H4 (cell line): ENCODE measurements at regions not wholly inside any gene's neighbourhood (a gene's known extent, or its start where the extent isn't known, plus 50 kb on each side); places are given as distances from the start of the nearest gene placed in this dataset.

Source experiments
- DNase-seq: peaks from one replicate; pipeline ENCODE4 v3.0.0-alpha.2; 2015; ENCODE audit warnings: low spot score

DNA sequence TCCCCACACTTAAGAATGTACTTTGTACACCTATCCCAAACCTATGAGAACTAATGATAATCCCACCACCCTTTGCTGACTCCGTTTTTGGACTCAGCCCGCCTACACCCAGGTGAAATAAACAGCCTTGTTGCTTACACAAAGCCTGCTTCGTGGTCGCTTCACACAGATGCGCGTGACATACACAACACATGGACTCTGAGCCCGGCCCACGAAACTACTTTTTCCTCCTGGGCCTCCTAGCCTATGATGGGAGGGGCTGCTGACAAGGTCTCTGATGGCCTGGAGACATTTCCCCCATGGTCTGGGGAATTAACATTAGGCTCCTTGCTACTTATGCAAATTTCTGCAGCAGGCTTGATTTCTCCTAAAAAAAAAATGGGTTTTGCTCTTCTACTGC is 1176.4 kb upstream of the RAG2 start:
- DNase-seq = no peak

GRCh38 chr11:37770145-37770544 is 1172.1 kb upstream of the RAG2 start:
- DNase-seq = no peak

GRCh38 chr11:37762079-37762478 is 1164.0 kb upstream of the RAG2 start:
- DNase-seq = no peak

DNA sequence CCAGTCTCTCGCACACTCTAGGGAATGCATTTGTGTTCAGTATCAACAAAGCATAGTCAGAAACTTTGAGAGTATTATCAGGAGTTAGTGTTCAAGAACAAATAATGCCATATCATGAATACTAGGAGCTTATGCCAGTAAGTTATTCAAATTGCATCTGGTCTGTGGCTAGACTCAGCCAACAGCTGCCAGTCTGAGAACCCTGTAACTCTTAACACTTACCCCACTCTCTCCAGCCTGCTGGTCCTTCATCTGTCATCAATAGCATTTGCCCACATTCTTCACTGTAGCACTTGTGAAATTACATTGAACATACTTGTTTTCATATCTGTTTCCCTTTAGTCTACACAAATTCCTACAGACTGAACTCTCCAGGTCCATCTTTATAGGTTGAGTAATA is 1157.5 kb upstream of the RAG2 start:
- no peak for DNase-seq

DNA sequence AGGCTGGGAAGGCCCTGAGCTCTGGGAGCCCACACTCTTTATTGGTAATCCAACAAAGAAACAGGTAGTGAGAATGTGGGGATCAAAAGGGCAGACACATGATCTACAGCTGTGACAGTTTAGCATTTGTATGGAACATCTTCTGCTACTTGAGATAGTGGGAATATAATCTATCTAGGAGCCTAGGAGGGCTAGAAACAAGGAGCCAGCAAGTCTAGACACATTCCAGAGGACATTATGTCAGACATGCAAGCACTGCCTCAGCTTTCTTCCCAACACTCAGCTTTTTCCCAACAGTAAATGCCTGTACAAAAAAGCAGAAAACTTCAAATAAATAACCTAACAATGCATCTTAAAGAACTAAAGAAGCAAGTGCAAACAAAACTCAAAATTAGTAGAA is 1150.6 kb upstream of the RAG2 start:
- DNase-seq = no peak

GRCh38 chr11:37747121-37747520 is 1149.1 kb upstream of the RAG2 start:
- no peak for DNase-seq

GRCh38 chr11:37727371-37727770 is 1129.3 kb upstream of the RAG2 start:
- no peak for DNase-seq

- no peak for DNase-seq
Measured at GRCh38 chr11:37724315-37724714, 1126.3 kb upstream of the RAG2 start.

DNA sequence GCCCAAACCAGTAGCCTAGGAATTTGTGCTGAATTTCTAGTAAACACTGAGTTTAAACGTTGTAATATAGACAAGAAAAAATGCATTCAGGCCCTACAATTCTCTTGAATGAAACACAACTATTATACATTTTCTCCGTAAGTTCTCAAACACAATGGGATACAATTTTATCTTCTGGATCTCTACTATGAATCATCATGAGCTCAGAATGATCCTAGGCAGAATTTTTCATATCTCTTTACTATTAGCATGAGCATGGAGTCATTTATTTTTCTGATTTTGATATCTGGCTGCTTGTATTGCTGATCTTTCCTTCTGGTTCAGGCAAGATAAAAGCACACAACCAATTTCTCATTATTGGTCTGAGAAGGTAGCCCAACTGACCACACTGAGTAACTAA is 1123.4 kb upstream of the RAG2 start:
- no peak for DNase-seq

DNA sequence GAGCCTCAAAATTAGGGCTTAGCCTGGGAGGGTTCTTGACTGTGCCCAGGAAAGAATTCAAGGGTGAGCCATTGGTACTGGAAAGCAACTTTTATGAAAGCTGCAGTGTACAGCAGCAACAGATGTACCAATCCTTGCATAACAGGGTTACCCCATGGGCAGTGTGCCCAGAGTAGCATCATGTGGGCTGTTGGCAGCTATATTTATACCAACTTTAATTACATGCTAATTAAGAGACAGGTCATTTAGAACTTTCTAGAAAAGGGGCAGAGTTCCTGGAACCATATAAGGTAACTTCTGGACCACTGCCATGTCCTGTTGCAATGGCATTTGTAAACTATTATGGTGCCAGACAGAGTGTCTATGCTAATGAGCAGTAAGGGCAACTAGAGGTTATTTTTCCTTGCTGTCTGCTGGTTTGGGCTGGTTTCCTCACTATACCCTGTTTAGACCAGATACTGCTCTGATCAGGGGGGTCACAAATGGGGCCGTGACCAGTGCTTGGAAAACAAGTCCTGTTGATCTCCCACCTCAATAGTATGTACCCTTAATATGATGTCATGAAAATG is 1120.5 kb upstream of the RAG2 start:
- DNase-seq = peak; percentile 83

DNA sequence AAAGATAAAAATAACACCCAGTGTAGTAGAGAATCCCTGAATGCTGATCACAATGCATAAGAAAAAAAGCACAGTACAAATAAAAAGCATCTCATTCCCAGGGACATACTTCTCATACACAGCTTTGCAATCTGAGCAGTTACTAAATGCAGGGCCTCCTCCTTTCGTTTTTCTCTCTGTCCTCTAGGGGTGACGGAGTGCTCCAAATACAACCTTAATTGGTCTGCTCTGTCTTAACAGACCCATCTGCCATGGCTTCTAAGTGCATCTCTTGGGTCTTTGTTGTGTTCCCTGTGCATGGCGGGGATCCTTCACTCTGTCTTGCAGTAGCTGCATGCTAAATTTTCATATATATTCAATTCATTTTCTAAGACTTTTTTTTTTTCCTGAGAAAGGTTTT is 1114.2 kb upstream of the RAG2 start:
- DNase-seq = peak; percentile 22

DNA sequence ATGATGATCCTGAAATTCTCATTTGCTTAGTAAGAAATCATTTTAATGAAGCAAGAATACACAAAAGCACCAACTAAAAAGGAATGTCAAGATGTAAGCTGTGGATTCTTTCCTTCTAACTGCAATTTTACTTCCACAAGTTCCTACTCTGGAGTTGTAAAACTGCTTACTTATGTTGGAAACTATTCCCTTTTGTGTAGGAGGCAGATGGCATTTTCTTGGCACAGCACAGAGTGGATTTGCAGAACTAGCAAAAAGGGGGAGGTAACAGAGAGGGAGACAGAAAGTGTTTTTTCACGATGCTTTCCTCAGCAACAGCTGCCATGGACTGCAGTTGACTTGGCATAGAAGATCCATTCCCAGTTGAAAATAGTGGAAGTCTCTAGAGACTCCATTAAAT is 1112.0 kb upstream of the RAG2 start:
- DNase-seq = no peak

DNA sequence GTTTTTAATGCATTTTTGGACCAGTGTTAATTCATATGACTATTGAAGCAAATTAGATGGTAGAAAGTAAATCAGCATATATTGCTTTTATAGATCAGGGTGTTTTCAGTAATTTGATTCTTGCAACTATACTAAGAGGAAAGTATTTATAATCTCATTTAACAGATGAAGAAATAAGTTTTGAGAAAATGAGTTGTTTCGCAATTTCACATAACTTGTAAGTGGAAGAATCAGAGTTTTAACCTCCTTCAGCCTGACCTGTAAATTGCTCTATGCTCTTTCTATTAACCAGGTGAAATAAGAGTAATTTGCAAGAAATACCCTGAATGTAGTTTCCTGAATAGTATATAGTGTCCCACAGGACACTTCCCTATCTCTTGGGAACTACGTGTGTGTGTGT is 1106.8 kb upstream of the RAG2 start:
- no peak for DNase-seq

DNA sequence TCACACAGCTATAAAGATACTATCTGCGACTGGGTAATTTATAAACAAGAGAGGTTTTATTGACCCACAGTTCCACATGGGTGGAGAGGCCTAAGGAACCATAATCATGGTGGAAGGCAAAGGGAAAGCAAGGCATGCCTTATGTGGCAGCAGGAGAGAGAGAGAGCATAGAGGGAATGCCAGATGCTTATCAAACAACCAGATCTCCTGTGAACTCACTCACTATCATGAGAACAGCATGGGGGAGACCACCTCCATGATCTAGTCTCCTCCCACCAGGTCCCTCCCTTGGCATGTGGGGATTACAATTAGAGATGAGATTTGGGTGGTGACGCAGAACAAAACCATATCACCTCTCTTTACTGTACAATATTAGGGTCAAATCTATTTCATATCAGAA is 1101.6 kb upstream of the RAG2 start:
- no peak for DNase-seq

- DNase-seq = no peak
Measured at GRCh38 chr11:37695283-37695682, 1097.2 kb upstream of the RAG2 start.

- DNase-seq = no peak
Measured at GRCh38 chr11:37689951-37690350, 1091.9 kb upstream of the RAG2 start.

GRCh38 chr11:37688456-37688855 is 1090.4 kb upstream of the RAG2 start:
- no peak for DNase-seq

- no peak for DNase-seq
Measured at GRCh38 chr11:37687130-37687529, 1089.1 kb upstream of the RAG2 start.

GRCh38 chr11:37671321-37671720 is 1073.3 kb upstream of the RAG2 start:
- no peak for DNase-seq

DNA sequence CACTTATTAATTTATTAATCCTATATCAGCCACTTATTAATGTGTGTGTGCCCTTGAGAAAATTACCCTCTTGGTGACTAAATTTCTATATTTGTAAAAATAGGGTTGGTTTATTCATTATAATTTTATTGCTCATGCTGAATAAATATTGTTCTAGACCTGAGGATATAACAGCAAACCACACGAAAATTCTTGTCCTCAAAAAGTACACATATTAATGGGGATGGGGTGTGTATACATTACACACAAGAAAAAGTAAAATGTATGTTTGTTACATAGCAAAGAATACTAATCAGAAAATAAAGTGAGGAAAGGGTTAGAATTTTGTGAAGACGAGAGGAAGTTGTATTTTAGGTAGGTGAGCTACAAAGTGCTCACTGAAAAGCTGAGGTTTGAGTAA is 1068.9 kb upstream of the RAG2 start:
- DNase-seq = no peak

DNA sequence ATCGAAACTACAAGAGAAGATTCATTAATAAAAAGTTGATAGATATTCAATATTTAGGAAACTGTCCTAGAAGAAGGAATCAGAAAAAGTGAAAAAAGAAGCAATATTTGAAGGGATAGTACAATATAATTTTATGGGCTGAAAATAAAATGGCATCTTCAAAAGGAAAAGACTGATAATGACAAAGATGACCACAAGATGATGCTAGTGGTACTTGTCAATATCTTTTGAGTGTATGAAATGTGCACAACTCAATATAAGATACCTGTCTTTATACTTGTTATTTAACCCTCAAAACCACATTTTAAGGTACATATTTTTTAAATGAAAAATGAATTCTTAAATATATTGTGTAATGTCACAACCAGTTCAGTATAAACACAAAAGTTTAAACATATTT is 1059.6 kb upstream of the RAG2 start:
- DNase-seq = peak; percentile 43

DNA sequence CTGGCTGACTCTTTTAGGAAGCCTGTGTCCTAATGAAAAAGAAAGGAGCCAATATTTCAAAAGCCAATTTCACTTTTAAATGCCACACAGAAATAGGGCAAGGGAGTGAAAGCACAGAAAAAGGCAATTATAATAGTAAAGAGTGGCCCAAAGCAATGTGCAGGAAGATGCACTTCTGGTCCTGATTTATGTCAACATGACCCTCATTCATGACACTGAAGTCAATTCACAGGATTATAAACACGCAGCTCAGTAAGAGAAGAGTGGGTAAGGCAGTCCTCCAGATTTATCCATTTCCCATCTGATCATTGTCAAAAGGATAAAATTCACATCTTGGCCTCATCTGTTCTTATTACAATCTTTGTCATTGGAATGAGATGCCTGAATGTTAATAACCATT is 1049.7 kb upstream of the RAG2 start:
- no peak for DNase-seq

GRCh38 chr11:37643968-37644367 is 1045.9 kb upstream of the RAG2 start:
- DNase-seq = no peak

GRCh38 chr11:37642296-37642695 is 1044.3 kb upstream of the RAG2 start:
- DNase-seq = no peak

GRCh38 chr11:37632748-37633147 is 1034.7 kb upstream of the RAG2 start:
- no peak for DNase-seq
